ENCODE measurements at regions not wholly inside any gene's neighbourhood (a gene's known extent, or its start where the extent isn't known, plus 50 kb on each side); places are given as distances from the start of the nearest gene placed in this dataset.

DNA sequence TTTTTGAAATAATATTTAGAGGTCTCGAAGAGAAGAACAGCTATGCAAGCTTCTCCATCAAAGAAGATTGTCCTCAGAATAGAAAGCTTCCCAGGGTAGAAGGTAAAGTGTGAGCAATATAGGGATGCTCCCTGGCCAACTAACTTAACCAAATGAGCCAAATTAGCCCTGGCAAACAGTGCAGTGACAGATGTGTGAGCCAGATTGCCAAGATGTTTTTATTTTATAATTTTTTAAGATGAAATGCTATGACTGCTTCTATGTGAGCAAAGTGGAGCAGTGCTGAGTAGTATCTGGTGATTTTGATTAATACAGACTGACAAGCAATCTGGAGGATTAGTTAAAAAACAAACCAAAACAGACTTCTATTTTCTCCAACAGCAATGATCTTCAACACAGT is 202.1 kb downstream of the NOVA1 start:
- peaks cover 1 to 10% (median 2%) of the 10 kb centered on the region in 3 donors for H3K9me3 Mint-ChIP-seq
- H3K4me1 Mint-ChIP-seq: no peaks in the 10 kb centered on the region
- H3K36me3 Mint-ChIP-seq: no peaks in the 10 kb centered on the region
- no peak overlapping the region for H3K4me3 Mint-ChIP-seq
- H3K27me3 Mint-ChIP-seq: no peaks in the 10 kb centered on the region
- H3K27ac Mint-ChIP-seq: no peak overlapping the region

DNA sequence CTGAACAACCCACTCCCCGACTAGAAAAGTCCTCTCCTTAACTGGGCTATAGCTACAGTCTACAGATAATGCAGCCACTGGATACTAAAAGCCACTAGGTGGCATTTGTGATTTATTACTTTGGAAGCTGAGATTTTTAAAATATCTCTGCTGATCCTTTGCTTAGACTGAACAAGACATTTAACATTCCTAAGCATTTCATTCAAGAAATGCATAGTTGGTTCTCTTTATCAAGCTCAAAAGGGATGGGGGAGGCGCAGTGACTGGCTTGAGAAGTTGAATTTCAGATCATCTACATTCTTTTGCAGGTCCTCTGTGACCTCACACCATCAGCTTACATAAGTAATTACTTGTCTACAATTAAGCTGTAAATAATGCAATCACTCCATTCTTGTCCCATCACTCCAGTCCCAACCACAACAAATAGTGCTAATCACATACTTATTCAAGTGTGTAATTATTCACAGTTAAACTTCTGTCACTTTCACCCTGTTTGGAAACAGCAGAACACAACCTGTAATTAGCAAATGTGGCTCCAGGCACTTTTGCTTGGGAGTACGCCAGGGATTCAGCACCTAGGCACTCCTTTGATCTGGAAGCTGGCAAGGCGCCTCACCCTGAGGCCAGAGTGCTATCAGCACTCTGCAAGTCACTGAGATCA is 203.6 kb downstream of the NOVA1 start:
- Mint-ChIP-seq H3K4me1 (no peaks in the 10 kb centered on the region), H3K27ac (no peak overlapping the region)

DNA sequence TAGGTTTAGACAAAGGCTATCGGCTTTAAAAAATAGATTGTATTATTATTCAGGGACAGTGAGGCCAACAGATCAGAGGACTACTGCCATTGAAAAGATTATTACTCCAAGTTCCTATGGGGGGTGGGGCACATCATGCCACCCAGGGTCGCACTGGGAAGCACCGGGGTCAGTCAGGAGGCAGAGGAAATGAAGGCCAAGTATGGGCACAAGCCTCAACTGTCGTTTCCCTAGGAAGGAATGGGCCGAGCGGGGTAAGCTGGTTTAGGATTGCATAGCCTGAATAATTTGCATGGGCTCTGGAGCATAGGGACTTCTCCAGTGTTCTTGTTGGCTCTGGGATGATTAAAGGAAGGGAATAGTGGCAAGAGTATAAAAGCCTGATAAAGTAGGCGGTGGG is 205.3 kb downstream of the NOVA1 start:
- H3K4me3 Mint-ChIP-seq: no peak overlapping the region
- no peak overlapping the region for H3K27ac Mint-ChIP-seq
- peaks cover 1 to 11% (median 3%) of the 10 kb centered on the region in 3 donors for H3K9me3 Mint-ChIP-seq
- no peaks in the 10 kb centered on the region for H3K36me3 Mint-ChIP-seq
- H3K4me1 Mint-ChIP-seq: no peaks in the 10 kb centered on the region
- H3K27me3 Mint-ChIP-seq: no peaks in the 10 kb centered on the region

More for the DNA sequence above, 203.6 kb downstream of the NOVA1 start:
- Mint-ChIP-seq H3K4me3 (no peak overlapping the region), H3K36me3 (no peaks in the 10 kb centered on the region), H3K9me3 (peaks cover 0 to 10% (median 1%) of the 10 kb centered on the region in 3 donors), H3K27me3 (no peaks in the 10 kb centered on the region)

DNA sequence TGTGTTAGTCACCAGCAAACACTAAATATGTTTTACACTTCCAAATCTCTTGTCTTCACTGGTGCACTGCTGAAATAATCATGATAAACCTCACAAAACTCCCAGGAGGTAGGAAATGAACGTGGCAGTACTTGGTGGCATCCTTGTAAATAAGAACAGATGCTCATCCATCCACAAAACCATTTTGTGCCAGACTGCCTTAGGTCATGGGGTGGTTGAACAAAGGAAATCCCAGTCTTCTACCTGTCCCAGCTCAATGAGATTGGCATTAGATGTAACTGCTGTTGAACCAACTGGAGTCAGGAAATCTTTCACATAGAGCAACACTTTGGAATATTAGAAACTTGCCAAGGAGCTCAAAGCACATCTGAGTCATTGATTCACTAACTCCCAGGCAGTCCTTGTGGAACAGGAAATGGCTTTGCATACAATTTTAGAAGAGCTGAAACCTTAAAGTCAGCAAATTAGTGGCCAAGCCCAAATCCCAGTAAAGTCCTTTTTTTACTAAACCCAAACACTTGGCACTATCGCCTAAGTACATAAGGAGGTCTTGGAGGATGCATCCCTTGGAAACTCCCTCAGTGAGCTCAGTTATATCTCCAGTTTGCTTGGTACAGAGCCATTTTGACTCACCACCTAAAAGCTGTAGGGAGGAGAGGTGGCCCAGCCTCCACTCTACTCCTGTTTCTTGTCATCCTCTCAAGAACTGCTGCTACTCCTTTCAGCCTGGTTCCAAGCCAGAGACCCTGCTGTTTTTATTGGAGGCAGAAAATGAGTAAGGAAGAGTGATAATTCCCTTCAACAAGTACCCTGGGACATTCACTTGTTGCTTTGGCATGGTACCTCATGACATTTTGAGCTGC is 208.0 kb downstream of the NOVA1 start:
- Mint-ChIP-seq H3K4me3 (no peak overlapping the region), H3K4me1 (no peaks in the 10 kb centered on the region), H3K27ac (no peak overlapping the region), H3K9me3 (peaks cover 1 to 15% (median 3%) of the 10 kb centered on the region in 3 donors), H3K36me3 (no peaks in the 10 kb centered on the region), H3K27me3 (no peaks in the 10 kb centered on the region)

DNA sequence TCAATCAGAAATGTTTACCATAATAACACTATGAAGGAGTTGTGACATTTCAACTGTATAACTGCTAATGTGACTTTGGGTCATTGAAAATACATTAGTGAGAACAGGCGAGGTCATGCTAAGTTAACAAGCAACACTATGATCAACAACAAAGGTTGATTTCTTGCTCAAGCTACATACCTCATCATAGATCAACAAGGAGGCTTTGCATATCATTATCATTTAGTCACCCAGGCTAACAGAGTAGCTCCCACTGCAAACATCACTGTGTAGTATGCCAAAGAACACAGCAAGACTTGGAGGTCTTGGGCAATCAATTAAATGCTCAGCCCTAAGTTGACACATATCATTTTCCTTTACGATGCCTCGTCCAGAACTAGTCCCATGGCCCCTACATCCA is 212.5 kb downstream of the NOVA1 start:
- no peak overlapping the region for H3K27ac Mint-ChIP-seq
- H3K36me3 Mint-ChIP-seq: no peaks in the 10 kb centered on the region
- H3K4me3 Mint-ChIP-seq: no peak overlapping the region
- no peaks in the 10 kb centered on the region for H3K4me1 Mint-ChIP-seq
- H3K9me3 Mint-ChIP-seq: peaks cover 1 to 9% (median 6%) of the 10 kb centered on the region in 3 donors
- H3K27me3 Mint-ChIP-seq: no peaks in the 10 kb centered on the region

DNA sequence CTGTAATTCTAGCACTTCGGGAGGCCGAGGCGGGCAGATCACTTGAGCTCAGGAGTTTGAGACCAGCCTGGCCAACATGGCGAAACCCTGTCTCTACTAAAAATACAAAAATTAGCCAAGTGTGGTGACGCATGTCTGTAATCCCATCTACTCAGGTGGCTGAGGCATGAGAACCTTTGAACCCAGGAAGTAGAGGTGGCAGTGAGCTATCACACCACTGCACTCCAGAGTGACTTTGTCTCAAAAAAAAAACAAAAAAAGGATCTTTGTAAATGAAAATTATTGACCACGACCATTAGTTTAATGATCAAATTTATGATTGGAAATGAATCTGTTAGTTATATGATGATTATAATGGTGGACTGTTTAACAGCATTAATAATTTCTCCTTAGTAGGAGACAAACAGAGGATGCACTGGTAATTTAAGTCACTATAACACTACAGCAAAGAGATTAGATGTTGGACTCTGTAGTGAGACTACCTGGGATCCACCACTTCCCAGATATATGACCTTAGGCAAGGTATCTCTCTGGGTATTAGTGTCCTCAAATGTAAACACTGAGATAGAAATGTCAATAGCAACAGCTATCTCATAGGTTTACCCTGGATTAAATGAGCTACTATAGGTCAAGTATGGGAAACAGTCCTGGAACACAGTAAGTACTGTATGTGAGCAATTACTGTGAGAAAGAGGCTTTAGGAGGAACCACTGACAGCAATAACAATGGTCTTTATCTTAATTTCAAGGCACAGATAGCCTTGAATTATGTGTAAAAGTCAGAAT is 214.7 kb downstream of the NOVA1 start:
- Mint-ChIP-seq H3K27me3 (no peaks in the 10 kb centered on the region), H3K27ac (no peak overlapping the region)

DNA sequence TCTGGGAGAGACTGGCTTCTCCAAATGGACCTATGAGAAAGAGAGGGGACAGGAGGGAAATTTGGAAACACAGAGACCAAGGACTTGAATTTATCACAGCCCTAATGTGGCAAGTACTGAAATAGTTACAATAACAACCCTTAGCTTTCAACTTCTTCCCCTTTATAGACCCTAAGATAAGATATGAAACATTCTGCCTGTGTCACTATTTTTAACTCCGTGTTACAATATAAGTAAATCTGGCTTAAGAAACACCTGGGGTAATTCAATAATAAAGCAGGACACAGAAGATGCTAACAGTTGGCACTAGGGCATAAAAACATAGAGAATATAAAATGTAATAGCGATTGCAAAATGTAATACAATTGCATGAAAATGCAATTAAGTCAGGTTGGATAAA is 216.4 kb downstream of the NOVA1 start:
- Mint-ChIP-seq H3K9me3 (peaks cover 0 to 8% (median 6%) of the 10 kb centered on the region in 3 donors), H3K27ac (no peak overlapping the region), H3K4me3 (no peak overlapping the region), H3K27me3 (no peaks in the 10 kb centered on the region), H3K4me1 (no peaks in the 10 kb centered on the region), H3K36me3 (no peaks in the 10 kb centered on the region)

More for the DNA sequence above, 214.7 kb downstream of the NOVA1 start:
- Mint-ChIP-seq H3K4me3 (no peak overlapping the region), H3K9me3 (peaks cover 0 to 13% (median 8%) of the 10 kb centered on the region in 3 donors), H3K4me1 (no peaks in the 10 kb centered on the region), H3K36me3 (no peaks in the 10 kb centered on the region)

DNA sequence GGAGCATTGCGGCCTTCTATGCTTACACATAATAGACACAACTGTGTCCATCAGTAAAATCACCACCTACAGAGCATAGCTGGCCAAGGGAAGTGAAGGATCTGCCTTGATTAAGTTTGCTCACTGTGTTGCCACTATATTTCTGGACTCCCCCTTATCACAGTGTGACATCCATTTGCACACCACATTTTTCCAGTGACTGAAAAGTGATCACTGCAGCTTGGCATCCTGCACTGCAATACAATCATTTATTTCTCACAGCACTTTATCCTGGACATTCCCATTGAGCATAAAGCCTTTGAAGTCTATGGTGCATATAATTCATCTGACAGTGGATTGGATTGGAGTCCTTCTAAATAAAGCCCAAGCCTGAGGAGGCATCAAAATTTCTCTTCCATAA is 217.2 kb downstream of the NOVA1 start:
- Mint-ChIP-seq H3K36me3 (no peaks in the 10 kb centered on the region), H3K27me3 (no peaks in the 10 kb centered on the region), H3K9me3 (peaks cover 0 to 8% (median 6%) of the 10 kb centered on the region in 3 donors), H3K27ac (no peak overlapping the region), H3K4me1 (no peaks in the 10 kb centered on the region), H3K4me3 (no peak overlapping the region)

DNA sequence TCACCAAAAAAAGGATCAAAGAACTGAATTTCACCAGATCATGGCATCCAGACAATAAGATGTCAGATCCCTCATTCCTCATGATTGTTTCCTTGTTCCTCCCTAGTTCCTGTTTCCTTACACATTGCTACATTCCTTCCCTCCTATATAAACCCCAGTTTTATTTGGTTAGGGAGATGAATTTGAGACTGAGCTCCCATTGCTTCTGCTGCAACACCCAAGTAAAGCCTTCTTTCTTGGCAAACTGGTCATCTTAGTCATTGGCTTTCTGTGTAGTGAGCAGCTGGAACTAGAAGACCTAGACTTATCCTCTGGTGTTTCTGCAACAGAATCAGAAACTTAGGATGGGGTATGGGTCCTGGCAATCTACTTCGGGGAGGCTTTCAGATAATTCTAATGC is 217.9 kb downstream of the NOVA1 start:
- Mint-ChIP-seq H3K4me1 (no peaks in the 10 kb centered on the region), H3K27me3 (no peaks in the 10 kb centered on the region), H3K9me3 (peaks cover 0 to 8% (median 7%) of the 10 kb centered on the region in 3 donors), H3K27ac (no peak overlapping the region), H3K4me3 (no peak overlapping the region), H3K36me3 (no peaks in the 10 kb centered on the region)

DNA sequence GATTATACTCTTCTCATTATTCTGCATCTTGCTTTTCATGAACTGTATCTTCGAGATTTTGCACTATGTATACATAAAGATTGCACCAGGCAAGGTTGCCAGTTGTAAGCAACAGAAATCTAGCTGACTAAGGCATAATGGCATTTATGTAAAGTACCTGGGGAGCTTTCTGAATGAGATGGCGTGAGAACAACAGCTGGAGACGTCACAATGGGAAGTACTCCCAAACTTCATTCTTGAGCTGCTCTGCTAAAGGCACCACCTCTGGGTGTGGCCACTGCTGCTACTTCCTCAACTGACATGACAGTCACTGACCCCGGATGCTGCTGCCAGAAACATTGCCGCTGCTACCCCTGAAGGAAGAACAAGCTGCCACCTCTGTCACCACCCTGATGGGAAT is 220.7 kb downstream of the NOVA1 start:
- Mint-ChIP-seq H3K4me3 (no peak overlapping the region), H3K9me3 (peaks cover 0 to 11% (median 8%) of the 10 kb centered on the region in 3 donors), H3K27me3 (no peaks in the 10 kb centered on the region), H3K36me3 (no peaks in the 10 kb centered on the region), H3K4me1 (no peaks in the 10 kb centered on the region), H3K27ac (no peak overlapping the region)

DNA sequence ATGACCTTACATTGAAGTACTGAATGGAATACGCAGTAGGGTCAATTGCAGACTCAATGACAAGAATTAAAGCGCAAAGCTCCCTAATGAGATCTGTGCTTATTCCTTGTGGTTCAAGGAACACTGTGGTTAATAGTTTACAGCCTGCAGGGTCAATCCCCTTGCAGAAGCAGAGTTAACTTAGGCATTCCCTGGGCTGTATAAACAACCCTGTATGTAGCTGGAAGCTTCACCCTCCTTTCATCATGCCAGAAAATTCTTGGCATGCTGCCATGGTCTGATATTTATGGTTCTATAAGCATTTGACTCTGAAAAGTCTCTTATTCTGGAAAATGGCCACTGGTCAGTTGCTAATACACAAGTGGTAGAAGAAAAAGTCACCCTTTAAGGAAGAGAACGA is 227.7 kb downstream of the NOVA1 start:
- Mint-ChIP-seq H3K36me3 (no peaks in the 10 kb centered on the region), H3K27ac (no peak overlapping the region), H3K4me3 (no peak overlapping the region), H3K27me3 (no peaks in the 10 kb centered on the region), H3K4me1 (no peaks in the 10 kb centered on the region), H3K9me3 (peaks cover 0 to 7% (median 4%) of the 10 kb centered on the region in 3 donors)

DNA sequence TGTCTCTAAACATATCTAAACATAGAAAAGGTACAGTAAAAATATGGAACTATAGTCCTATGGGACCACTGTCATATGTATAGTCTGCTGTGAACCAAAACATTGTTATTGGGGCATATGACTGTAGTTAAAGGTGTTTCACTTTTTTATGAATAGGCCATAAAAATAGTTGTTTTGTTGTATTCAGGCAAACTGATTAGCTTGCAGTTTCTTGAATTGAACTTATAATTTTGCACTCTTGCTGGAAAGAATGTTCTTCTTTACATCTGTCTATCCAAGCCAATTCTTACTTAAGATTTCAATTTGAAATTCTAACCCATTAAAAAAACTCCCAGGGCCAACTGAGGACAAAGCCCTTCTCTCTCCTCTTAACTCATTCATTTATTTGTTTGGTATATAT is 234.1 kb downstream of the NOVA1 start:
- H3K9me3 Mint-ChIP-seq: peaks cover 0 to 7% (median 0%) of the 10 kb centered on the region in 3 donors

DNA sequence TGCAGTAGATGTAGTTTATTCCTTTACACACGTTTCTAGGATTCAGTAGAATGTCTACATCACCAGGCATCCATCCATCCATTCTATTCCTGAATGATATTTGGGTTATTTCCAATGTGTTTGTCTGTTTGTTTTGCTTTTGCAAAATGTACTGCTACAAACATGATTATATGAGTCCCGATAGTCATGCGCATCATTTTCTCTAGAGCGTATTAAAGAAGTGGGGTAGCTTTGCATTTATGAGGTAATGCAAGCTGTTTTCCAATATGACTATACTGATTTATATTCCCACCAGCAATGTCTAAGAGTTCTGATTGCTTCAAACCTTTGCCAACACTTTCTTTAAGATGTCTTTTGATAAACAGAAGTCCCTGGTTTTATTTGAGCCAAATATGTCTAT is 253.2 kb downstream of the NOVA1 start:
- Mint-ChIP-seq H3K4me1 (no peaks in the 10 kb centered on the region), H3K27me3 (no peaks in the 10 kb centered on the region), H3K4me3 (no peak overlapping the region), H3K36me3 (no peaks in the 10 kb centered on the region), H3K9me3 (peaks cover 5 to 22% (median 8%) of the 10 kb centered on the region in 3 donors), H3K27ac (no peak overlapping the region)

More for the DNA sequence above, 234.1 kb downstream of the NOVA1 start:
- no peak overlapping the region for H3K4me3 Mint-ChIP-seq
- no peaks in the 10 kb centered on the region for H3K36me3 Mint-ChIP-seq
- no peaks in the 10 kb centered on the region for H3K27me3 Mint-ChIP-seq
- H3K4me1 Mint-ChIP-seq: no peaks in the 10 kb centered on the region
- H3K27ac Mint-ChIP-seq: no peak overlapping the region

DNA sequence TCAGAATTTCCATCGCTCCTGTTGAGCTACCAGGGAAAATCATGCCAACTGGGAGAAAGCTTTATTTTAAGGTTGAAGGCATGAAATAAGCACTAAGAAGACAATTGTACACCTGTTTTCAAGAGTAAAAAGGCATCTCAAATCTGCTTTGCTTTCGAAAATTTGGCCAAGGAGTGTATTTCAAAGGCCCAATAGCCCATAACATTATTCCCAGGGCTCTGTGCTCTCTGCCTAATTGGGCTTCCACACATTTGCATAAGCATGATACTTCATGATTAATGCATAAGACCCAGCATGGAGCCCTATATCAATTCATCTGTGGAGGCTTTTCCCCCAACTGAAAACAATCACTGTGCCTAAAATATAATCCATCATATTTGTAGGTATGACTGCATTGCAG is 258.5 kb downstream of the NOVA1 start:
- Mint-ChIP-seq H3K27me3 (no peaks in the 10 kb centered on the region), H3K36me3 (no peaks in the 10 kb centered on the region), H3K9me3 (peaks cover 0 to 9% (median 5%) of the 10 kb centered on the region in 3 donors), H3K27ac (no peak overlapping the region), H3K4me3 (no peak overlapping the region), H3K4me1 (peaks cover 0 to 1% (median 0%) of the 10 kb centered on the region in 3 donors)

DNA sequence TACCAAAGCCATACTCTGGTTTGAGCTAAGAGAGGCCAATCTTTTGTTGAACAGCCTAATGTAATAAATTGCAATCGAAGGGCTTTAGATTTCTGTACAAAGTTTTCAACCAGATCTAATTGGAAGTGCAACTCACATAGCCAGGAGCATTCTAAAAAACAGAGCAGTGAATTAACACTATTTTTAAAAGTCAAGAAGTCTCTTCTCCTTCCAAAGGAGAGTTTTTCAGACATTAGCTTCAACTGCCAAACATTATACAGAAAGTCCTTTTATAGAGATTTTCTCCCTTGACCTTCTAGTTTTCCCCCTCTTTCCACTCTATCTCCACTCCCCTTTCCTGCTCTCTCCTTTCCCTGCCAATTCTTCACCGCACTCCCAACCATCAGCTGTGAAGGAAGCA is 259.6 kb downstream of the NOVA1 start:
- Mint-ChIP-seq H3K36me3 (no peaks in the 10 kb centered on the region), H3K27ac (no peak overlapping the region), H3K9me3 (peaks cover 0 to 5% (median 2%) of the 10 kb centered on the region in 3 donors), H3K27me3 (no peaks in the 10 kb centered on the region), H3K4me1 (peaks cover 0 to 1% (median 0%) of the 10 kb centered on the region in 3 donors), H3K4me3 (no peak overlapping the region)
